ENCODE measurements at regions not wholly inside any gene's neighbourhood (a gene's known extent, or its start where the extent isn't known, plus 50 kb on each side); places are given as distances from the start of the nearest gene placed in this dataset.

DNA sequence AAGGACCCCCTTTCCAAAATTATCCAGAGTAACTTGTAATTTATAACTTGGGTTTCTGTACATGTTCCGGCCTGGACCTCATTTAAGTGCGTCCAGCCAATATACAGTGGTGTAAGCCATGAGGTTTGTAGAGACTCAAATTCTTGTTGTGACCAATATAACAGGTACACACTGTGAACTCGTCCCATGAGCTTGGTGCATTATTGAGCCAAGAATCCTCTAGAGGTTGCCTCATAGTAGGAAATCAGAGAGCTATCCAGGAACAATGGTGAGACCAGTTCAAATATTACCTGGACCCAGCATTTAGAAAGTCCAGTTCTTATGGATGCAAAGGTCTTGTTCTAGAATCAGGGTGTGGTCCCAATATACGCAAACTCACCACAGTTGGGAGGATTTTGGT lies 138.2 kb downstream of the NPIPB5 start:
- TF ChIP-seq, protein P1, sequence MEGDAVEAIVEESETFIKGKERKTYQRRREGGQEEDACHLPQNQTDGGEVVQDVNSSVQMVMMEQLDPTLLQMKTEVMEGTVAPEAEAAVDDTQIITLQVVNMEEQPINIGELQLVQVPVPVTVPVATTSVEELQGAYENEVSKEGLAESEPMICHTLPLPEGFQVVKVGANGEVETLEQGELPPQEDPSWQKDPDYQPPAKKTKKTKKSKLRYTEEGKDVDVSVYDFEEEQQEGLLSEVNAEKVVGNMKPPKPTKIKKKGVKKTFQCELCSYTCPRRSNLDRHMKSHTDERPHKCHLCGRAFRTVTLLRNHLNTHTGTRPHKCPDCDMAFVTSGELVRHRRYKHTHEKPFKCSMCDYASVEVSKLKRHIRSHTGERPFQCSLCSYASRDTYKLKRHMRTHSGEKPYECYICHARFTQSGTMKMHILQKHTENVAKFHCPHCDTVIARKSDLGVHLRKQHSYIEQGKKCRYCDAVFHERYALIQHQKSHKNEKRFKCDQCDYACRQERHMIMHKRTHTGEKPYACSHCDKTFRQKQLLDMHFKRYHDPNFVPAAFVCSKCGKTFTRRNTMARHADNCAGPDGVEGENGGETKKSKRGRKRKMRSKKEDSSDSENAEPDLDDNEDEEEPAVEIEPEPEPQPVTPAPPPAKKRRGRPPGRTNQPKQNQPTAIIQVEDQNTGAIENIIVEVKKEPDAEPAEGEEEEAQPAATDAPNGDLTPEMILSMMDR (IDR thresholded peaks at IDR 0.05), result no peak
- TF ChIP-seq POLR2A (IDR thresholded peaks at IDR 0.05), result no peak

All from testis (tissue), 2 donors.